Panc1 (cell line): ENCODE measurements at regions not wholly inside any gene's neighbourhood (a gene's known extent, or its start where the extent isn't known, plus 50 kb on each side); places are given as distances from the start of the nearest gene placed in this dataset.

Experiments
- ATAC-seq: fragments of 200-7000 bp; cut with Tn5 transposase; 2 replicates; pipeline ENCODE4 v1.9.1; 2020; ENCODE audit warnings: mild to moderate bottlenecking, moderate library complexity
- BruUV-seq: library from RNA; stranded (reverse); fragments of 400-500 nt; replicated peaks from 2 replicates; lab custom pipeline; 2021; lab: Mats Ljungman, UMichigan
- CTCF ChIA-PET: fragments of 300-600 bp; sonication (Branson Sonifier 250); formaldehyde crosslinking; loops from one replicate; lab custom pipeline; 2022; ENCODE audit warnings: antibody characterized with exemption; lab: Charles Lee
- POLR2A ChIA-PET: fragments of 300-600 bp; sonication (Branson Sonifier 250); formaldehyde crosslinking; loops from one replicate; lab custom pipeline; 2022; ENCODE audit warnings: antibody characterized with exemption; lab: Charles Lee
- DNase-seq: peaks from one replicate; pipeline ENCODE4 v3.0.0-alpha.2; 2010; ENCODE audit warnings: low read depth, low spot score
- H3K27ac ChIP-seq: 2 replicates; pipeline ENCODE4 v1.5.1; 2011; ENCODE audit warnings: mild to moderate bottlenecking, low read length, inconsistent platforms
- H3K27me3 ChIP-seq: fragments of 200-500 bp; sonication (Bioruptor generic); 2 replicates; pipeline ENCODE4 v1.6.0; 2014; ENCODE audit warnings: low read length, inconsistent platforms; ENCODE audit not compliant: control insufficient read depth, insufficient read depth
- H3K36me3 ChIP-seq: fragments of 200-500 bp; sonication (Bioruptor generic); 2 replicates; pipeline ENCODE4 v1.5.1; 2014; ENCODE audit warnings: inconsistent platforms, mild to moderate bottlenecking, low read length, moderate library complexity; ENCODE audit not compliant: control insufficient read depth, insufficient read depth
- H3K4me1 ChIP-seq: 2 replicates; pipeline ENCODE4 v1.5.1; 2011; ENCODE audit warnings: inconsistent platforms, mild to moderate bottlenecking, low read length, moderate library complexity; ENCODE audit not compliant: control insufficient read depth, insufficient read depth
- H3K4me3 ChIP-seq, 2 experiments: 2 replicates each; pipeline ENCODE4 v1.5.1; 2011 to 2012; ENCODE audit warnings: low read depth in 2 of 2, low read length in 2 of 2, mild to moderate bottlenecking in 2 of 2, inconsistent platforms in 1 of 2, moderate library complexity in 1 of 2
- H3K9me3 ChIP-seq: fragments of 200-500 bp; sonication (Bioruptor generic); 2 replicates; pipeline ENCODE4 v1.5.1; 2014; ENCODE audit warnings: low read depth, mild to moderate bottlenecking, inconsistent platforms, low read length, moderate library complexity; ENCODE audit not compliant: control insufficient read depth, insufficient read depth
- CTCF ChIP-seq: fragments of 450-650 bp; IDR thresholded peaks from 2 replicates; pipeline ENCODE4 v1.5.1; 2017; ENCODE audit warnings: mild to moderate bottlenecking
- POLR2AphosphoS5 ChIP-seq: IDR thresholded peaks from 2 replicates; pipeline ENCODE4 v1.6.1; 2012; ENCODE audit warnings: mild to moderate bottlenecking, low read depth, low read length, moderate library complexity
- REST ChIP-seq, 2 experiments: IDR thresholded peaks; 2 replicates each; pipeline ENCODE4 v1.6.1; 2011 to 2012; ENCODE audit warnings: low read depth in 2 of 2, control low read depth in 1 of 2, low read length in 1 of 2, mild to moderate bottlenecking in 1 of 2, moderate library complexity in 1 of 2; ENCODE audit not compliant: insufficient read depth in 1 of 2
- SIN3A ChIP-seq: IDR thresholded peaks from 2 replicates; pipeline ENCODE4 v1.6.1; 2012; ENCODE audit warnings: low read depth, mild to moderate bottlenecking, low read length, moderate library complexity, borderline replicate concordance; ENCODE audit not compliant: insufficient read depth
- TCF7L2 ChIP-seq: IDR thresholded peaks from 2 replicates; pipeline ENCODE4 v1.6.1; 2011; ENCODE audit warnings: mild to moderate bottlenecking, low read depth, low read length, inconsistent platforms
- in situ Hi-C: cut with HindIII; loops from 2 replicates; pipeline ENCODE4 v1.10.0; 2016; ENCODE audit warnings: low sequenced_read_pairs, low pct_unique_long_range_greater_than_20kb
- intact Hi-C: fragments of 100-400 bp; cut with micrococcal nuclease; formaldehyde crosslinking; loops from one replicate; pipeline ENCODE4 v1.10.0; 2022; ENCODE audit not compliant: unreplicated experiment

DNA sequence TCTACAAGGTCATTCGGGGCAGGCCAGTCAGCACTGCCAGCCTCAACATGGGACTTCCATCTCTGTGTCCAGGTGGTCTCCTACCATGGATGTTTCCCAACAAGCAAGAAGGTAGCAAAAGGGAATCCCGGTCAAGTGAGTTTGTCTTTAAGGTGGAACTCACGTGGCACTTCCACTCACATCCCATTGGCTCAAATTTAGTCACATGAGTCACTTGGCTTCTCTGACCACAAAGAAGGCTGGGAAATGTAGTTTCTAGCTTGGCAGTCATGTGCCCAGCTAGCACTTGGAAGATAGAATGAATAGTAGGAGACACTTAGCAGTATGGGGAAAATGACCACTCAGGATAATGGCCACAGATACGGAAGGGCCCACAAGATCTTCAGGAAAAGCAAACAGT, 106.6 kb downstream of the AIPL1 start:
- Histone ChIP-seq H3K9me3 (no peaks in the 10 kb centered on the region), H3K36me3 (no peaks in the 10 kb centered on the region), H3K4me3 (no peak overlapping the region), H3K4me1 (no peaks in the 10 kb centered on the region), H3K27ac (no peak overlapping the region), H3K27me3 (no peaks in the 10 kb centered on the region; the same call in none of the 2 replicates)
- ChIA-PET POLR2A (no interaction called here), CTCF (no interaction called here)
- ATAC-seq (no peak), DNase-seq (no peak)
- intact Hi-C loops (no loop called here), in situ Hi-C loops (no loop called here)
- no peak for TF ChIP-seq POLR2AphosphoS5
- TF ChIP-seq REST (IDR thresholded peaks at IDR 0.05; ENCODE audit: insufficient read depth in 1 of 2, low read depth in 2 of 2, low read length in 1 of 2), result no peak
- TF ChIP-seq SIN3A, result no peak
- no peak for TF ChIP-seq TCF7L2
- no peak for TF ChIP-seq CTCF
- no TSS peak for BruUV-seq

- TF ChIP-seq REST (IDR thresholded peaks at IDR 0.05; ENCODE audit: insufficient read depth in 1 of 2, low read depth in 2 of 2, low read length in 1 of 2) (no peak), CTCF (peak; percentile 18; the same call in 1 of the 2 replicates), POLR2AphosphoS5 (no peak)
- CTCF ChIA-PET, result no interaction called here
- no peak for ATAC-seq
- Histone ChIP-seq H3K4me3 (no peak overlapping the region), H3K9me3 (no peaks in the 10 kb centered on the region), H3K27me3 (no peaks in the 10 kb centered on the region; the same call in none of the 2 replicates), H3K4me1 (no peaks in the 10 kb centered on the region), H3K36me3 (no peaks in the 10 kb centered on the region), H3K27ac (no peak overlapping the region)
- intact Hi-C loops (no loop called here), in situ Hi-C loops (no loop called here)
- POLR2A ChIA-PET, result no interaction called here
- BruUV-seq, result no TSS peak
- DNase-seq, result no peak
Observed at GRCh38 chr17:6327007-6327406, 107.9 kb downstream of the AIPL1 start.
